ENCODE measurements at regions not wholly inside any gene's neighbourhood (a gene's known extent, or its start where the extent isn't known, plus 50 kb on each side); places are given as distances from the start of the nearest gene placed in this dataset.

DNA sequence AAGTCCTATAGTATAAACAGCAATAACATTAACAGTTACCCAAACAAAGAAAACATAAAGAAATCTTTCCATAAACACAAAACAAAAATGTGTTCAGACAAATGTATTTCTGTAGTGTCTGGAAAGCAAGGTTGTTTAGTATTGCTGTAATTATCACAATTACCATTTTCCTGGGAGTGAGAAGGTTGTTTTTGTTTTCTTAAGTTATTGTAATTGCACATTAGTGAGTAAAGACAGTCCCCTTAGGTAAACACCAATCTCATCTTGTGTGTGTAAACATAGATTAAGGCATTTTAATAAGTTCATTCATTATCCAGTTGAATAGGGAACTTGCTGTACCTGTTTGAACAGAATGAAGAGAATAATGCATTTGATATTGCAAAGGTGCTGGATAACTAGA lies 356.9 kb upstream of the ADGRL4 start:
- Mint-ChIP-seq H3K9me3 (no peaks in the 10 kb centered on the region), H3K27ac (no peak overlapping the region), H3K4me3 (no peak overlapping the region), H3K36me3 (ENCODE audit: low read depth) (no peaks in the 10 kb centered on the region), H3K27me3 (ENCODE audit: insufficient read depth) (no peaks in the 10 kb centered on the region), H3K4me1 (peaks cover 3% of the 10 kb centered on the region)
- Histone ChIP-seq H3K36me3 (ENCODE audit: control insufficient read depth, insufficient read depth, low read length) (no peaks in the 10 kb centered on the region), H3K27ac (ENCODE audit: low read depth, low read length) (no peak overlapping the region), H3K4me3 (ENCODE audit: low read length) (no peak overlapping the region), H3K4me1 (ENCODE audit: control insufficient read depth, insufficient read depth, low read length) (no peaks in the 10 kb centered on the region), H3K9me3 (ENCODE audit: control insufficient read depth, low read length) (no peaks in the 10 kb centered on the region), H3K9ac (ENCODE audit: extremely low read depth, low read length, poor library complexity, severe bottlenecking) (no peak overlapping the region), H3K27me3 (ENCODE audit: control insufficient read depth, insufficient read depth, low read length, poor library complexity, severe bottlenecking) (no peaks in the 10 kb centered on the region)
- DNase-seq = no peak
- TF ChIP-seq CTCF (conservative IDR thresholded peaks at IDR 0.05) = no peak

DNA sequence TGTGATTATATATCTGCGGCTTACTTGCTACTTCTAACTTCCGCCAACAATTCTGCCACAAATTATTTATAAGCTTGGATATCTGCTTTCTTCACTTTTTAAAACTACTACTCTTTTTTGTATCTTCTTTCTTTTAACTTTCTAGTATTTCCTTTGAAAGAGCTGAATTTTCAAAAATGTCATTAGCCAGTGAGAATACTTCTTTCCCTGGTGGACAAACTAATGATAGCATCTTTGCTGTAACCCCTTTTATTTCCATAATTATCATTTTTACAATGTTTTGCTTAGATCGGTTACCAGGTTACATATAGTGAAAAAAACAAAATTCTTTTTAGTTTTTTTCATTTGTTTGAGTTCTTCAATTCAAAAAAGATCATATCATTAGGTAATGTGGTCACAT lies 355.9 kb upstream of the ADGRL4 start:
- Histone ChIP-seq H3K9ac (ENCODE audit: extremely low read depth, low read length, poor library complexity, severe bottlenecking) (no peak overlapping the region), H3K36me3 (ENCODE audit: control insufficient read depth, insufficient read depth, low read length) (no peaks in the 10 kb centered on the region), H3K27ac (ENCODE audit: low read depth, low read length) (no peak overlapping the region), H3K4me1 (ENCODE audit: control insufficient read depth, insufficient read depth, low read length) (no peaks in the 10 kb centered on the region), H3K27me3 (ENCODE audit: control insufficient read depth, insufficient read depth, low read length, poor library complexity, severe bottlenecking) (no peaks in the 10 kb centered on the region), H3K4me3 (ENCODE audit: low read length) (no peak overlapping the region), H3K9me3 (ENCODE audit: control insufficient read depth, low read length) (no peaks in the 10 kb centered on the region)
- Mint-ChIP-seq H3K4me1 (peaks cover 3% of the 10 kb centered on the region), H3K36me3 (ENCODE audit: low read depth) (no peaks in the 10 kb centered on the region), H3K4me3 (no peak overlapping the region), H3K27ac (no peak overlapping the region), H3K27me3 (ENCODE audit: insufficient read depth) (no peaks in the 10 kb centered on the region), H3K9me3 (no peaks in the 10 kb centered on the region)
- 100% methylated on average over 2 of the region's 3 CpGs; no CpG with 5 or more reads in 1 of the 2 experiments for WGBS, 2 experiments (ENCODE audit: insufficient coverage in 1 of 2, insufficient read length in 1 of 2)
- DNase-seq = no peak
- peak; percentile 57 for TF ChIP-seq CTCF (conservative IDR thresholded peaks at IDR 0.05)

GRCh38 chr1:79355090-79355489 lies 348.6 kb upstream of the ADGRL4 start:
- no peak for TF ChIP-seq CTCF (conservative IDR thresholded peaks at IDR 0.05)
- Histone ChIP-seq H3K9me3 (ENCODE audit: control insufficient read depth, low read length) (no peaks in the 10 kb centered on the region), H3K9ac (ENCODE audit: extremely low read depth, low read length, poor library complexity, severe bottlenecking) (no peak overlapping the region), H3K27ac (ENCODE audit: low read depth, low read length) (no peak overlapping the region), H3K36me3 (ENCODE audit: control insufficient read depth, insufficient read depth, low read length) (no peaks in the 10 kb centered on the region), H3K4me3 (ENCODE audit: low read length) (no peak overlapping the region), H3K27me3 (ENCODE audit: control insufficient read depth, insufficient read depth, low read length, poor library complexity, severe bottlenecking) (no peaks in the 10 kb centered on the region), H3K4me1 (ENCODE audit: control insufficient read depth, insufficient read depth, low read length) (no peaks in the 10 kb centered on the region)
- no peak overlapping the region for H3K4me3 Mint-ChIP-seq
- H3K4me1 Mint-ChIP-seq = no peaks in the 10 kb centered on the region
- no peak overlapping the region for H3K27ac Mint-ChIP-seq
- H3K36me3 Mint-ChIP-seq (ENCODE audit: low read depth) = no peaks in the 10 kb centered on the region
- H3K27me3 Mint-ChIP-seq (ENCODE audit: insufficient read depth) = no peaks in the 10 kb centered on the region
- H3K9me3 Mint-ChIP-seq = no peaks in the 10 kb centered on the region
- no peak for DNase-seq
- WGBS, 2 experiments (ENCODE audit: insufficient coverage in 1 of 2, insufficient read length in 1 of 2) = 87 to 89% methylated on average over 3 to 4 of the region's 4 CpGs

Measured in endodermal cell (in vitro differentiated cells).